ENCODE measurements at regions not wholly inside any gene's neighbourhood (a gene's known extent, or its start where the extent isn't known, plus 50 kb on each side); places are given as distances from the start of the nearest gene placed in this dataset.

GRCh38 chr16:51936846-51937245 is 610.1 kb downstream of the TOX3 start:
- DNase-seq (ENCODE audit: extremely low spot score) = no peak
- ChIA-PET POLR2A (no interaction called here), CTCF (interaction anchor here (1.0 to 1.5 kb wide), 3 partner anchors 9 to 13 kb away, joined by 3 to 4 read pairs (median 4); no protein-coding TSS in a partner anchor)
- TF ChIP-seq, protein P1, sequence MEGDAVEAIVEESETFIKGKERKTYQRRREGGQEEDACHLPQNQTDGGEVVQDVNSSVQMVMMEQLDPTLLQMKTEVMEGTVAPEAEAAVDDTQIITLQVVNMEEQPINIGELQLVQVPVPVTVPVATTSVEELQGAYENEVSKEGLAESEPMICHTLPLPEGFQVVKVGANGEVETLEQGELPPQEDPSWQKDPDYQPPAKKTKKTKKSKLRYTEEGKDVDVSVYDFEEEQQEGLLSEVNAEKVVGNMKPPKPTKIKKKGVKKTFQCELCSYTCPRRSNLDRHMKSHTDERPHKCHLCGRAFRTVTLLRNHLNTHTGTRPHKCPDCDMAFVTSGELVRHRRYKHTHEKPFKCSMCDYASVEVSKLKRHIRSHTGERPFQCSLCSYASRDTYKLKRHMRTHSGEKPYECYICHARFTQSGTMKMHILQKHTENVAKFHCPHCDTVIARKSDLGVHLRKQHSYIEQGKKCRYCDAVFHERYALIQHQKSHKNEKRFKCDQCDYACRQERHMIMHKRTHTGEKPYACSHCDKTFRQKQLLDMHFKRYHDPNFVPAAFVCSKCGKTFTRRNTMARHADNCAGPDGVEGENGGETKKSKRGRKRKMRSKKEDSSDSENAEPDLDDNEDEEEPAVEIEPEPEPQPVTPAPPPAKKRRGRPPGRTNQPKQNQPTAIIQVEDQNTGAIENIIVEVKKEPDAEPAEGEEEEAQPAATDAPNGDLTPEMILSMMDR (IDR thresholded peaks at IDR 0.05; ENCODE audit: control extremely low read depth, extremely low read depth, low read depth, missing control alignments) = no peak

- DNase-seq (ENCODE audit: extremely low spot score) = no peak
- ChIA-PET POLR2A (no interaction called here), CTCF (no interaction called here)
- TF ChIP-seq, protein P1 (IDR thresholded peaks at IDR 0.05; ENCODE audit: control extremely low read depth, extremely low read depth, low read depth, missing control alignments) = no peak
These were observed 614.6 kb downstream of the TOX3 start for GRCh38 chr16:51932317-51932716.

GRCh38 chr16:51931653-51932052 is 615.3 kb downstream of the TOX3 start:
- CTCF ChIA-PET = interaction anchor here (1.6 to 2.0 kb wide), 2 partner anchors 18 to 22 kb away, joined by 3 to 5 read pairs; no protein-coding TSS in a partner anchor
- POLR2A ChIA-PET = no interaction called here
- TF ChIP-seq, protein P1 (IDR thresholded peaks at IDR 0.05; ENCODE audit: control extremely low read depth, extremely low read depth, low read depth, missing control alignments) = no peak
- DNase-seq (ENCODE audit: extremely low spot score) = no peak

GRCh38 chr16:51924744-51925143 is 622.2 kb downstream of the TOX3 start:
- ChIA-PET POLR2A (no interaction called here), CTCF (no interaction called here)
- TF ChIP-seq, protein P1 (IDR thresholded peaks at IDR 0.05; ENCODE audit: control extremely low read depth, extremely low read depth, low read depth, missing control alignments) = no peak
- DNase-seq (ENCODE audit: extremely low spot score) = no peak

GRCh38 chr16:51922476-51922875 is 624.5 kb downstream of the TOX3 start:
- ChIA-PET CTCF (no interaction called here), POLR2A (no interaction called here)
- TF ChIP-seq, protein P1 (IDR thresholded peaks at IDR 0.05; ENCODE audit: control extremely low read depth, extremely low read depth, low read depth, missing control alignments) = no peak
- no peak for DNase-seq (ENCODE audit: extremely low spot score)

DNA sequence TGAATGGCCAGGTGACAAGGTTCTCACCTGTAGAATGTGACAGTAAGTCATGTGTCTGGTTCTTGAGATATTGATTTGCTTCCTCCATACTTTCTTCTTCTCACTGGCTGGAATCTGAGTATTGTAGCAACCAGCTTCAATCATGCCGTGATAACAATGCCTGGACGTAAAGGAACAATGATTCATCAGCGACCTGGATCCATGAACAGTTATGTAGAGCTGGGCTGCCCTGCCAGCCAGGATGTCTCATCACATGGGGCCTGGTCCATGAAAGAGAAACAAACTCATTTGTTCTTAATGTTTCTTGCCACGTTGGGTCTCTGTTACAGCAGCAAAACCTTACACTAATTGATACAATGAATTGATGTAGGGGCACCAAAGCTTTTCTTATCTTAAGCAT is 627.2 kb downstream of the TOX3 start:
- no peak for DNase-seq (ENCODE audit: extremely low spot score)
- ChIA-PET CTCF (no interaction called here), POLR2A (no interaction called here)
- TF ChIP-seq, protein P1 (IDR thresholded peaks at IDR 0.05; ENCODE audit: control extremely low read depth, extremely low read depth, low read depth, missing control alignments) = no peak

- ChIA-PET CTCF (no interaction called here), POLR2A (interaction anchor here (0.6 kb wide), 1 partner anchor 11 kb away, joined by 3 read pairs; no protein-coding TSS in a partner anchor)
- DNase-seq (ENCODE audit: extremely low spot score) = no peak
- TF ChIP-seq, protein P1 (IDR thresholded peaks at IDR 0.05; ENCODE audit: control extremely low read depth, extremely low read depth, low read depth, missing control alignments) = no peak
These were observed 630.1 kb downstream of the TOX3 start for GRCh38 chr16:51916814-51917213.

Measured in GM10248 (cell line).